Umbilical cord (tissue), 1 donor: ENCODE measurements at regions not wholly inside any gene's neighbourhood (a gene's known extent, or its start where the extent isn't known, plus 50 kb on each side); places are given as distances from the start of the nearest gene placed in this dataset.
"Not testable (repeated sequence)": the region's sequence is repeated elsewhere in the genome, so short reads cannot be mapped to it uniquely, and the experiment has no call there.

Experiments
- DNase-seq: peaks from one replicate; pipeline ENCODE4 v3.0.0-alpha.2; 2015; ENCODE audit warnings: low spot score

- not testable (repeated sequence) for DNase-seq
These were observed 195.3 kb downstream of the KLRB1 start for GRCh38 chr12:9412459-9412858.

- not testable (repeated sequence) for DNase-seq
These were observed 196.0 kb downstream of the KLRB1 start for GRCh38 chr12:9411616-9412268.

DNA sequence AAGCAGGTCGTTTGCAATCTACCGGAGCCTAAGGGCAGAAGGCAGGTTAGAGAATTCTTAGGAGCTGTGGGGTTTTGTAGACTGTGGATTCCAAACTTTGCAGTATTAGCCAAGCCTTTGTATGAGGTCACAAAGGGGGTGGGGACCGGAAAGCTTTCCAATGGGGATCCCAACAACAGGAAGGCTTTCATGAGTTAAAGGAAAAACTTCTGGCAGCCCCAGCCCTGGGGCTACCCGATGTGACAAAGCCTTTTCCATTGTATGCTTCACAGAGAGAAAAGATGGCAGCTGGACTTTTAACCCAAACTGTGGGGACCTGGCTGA lies 199.2 kb upstream of the PZP start:
- DNase-seq: not testable (repeated sequence)

GRCh38 chr12:9406564-9407424 lies 198.6 kb upstream of the PZP start:
- no peak for DNase-seq

- DNase-seq: no peak
These were observed 197.8 kb upstream of the PZP start for GRCh38 chr12:9405886-9406563.

DNA sequence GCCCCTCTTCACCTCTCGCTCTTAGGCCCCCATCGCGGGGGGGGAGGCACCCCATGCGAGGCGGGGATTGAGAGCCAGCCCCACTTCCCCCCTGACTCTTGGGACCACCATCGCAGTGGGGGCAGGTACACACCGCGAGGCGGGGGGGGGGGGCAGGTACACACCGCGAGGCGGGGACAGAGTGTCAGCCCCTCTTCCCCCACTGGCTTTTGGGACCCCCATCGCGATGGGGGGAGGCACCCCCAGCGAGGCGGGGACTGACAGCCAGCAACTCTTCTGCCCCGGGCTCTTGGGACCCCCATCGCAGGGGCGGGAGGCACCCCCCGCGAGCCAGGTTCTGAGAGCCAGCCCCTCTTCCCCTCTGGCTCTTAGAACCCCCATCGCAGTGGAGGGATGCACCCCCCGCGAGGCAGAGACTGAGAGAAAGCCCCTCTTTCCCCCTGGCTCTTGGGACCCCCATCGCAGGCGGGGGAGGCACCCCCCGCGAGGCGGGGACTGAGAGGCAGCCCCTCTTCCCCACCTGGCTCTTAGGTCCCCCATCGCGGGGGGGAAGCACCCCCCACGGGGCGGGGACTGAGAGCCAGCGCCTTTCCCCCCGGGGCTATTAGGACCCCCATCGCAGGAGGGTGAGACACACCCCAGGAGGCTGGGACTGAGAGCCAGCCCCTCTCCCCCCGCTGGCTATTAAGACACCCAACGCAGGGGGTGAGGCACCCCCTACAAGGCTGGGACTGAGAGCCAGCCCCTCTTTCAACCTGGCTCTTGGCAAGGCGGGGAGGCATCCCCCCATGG lies 196.5 kb upstream of the PZP start:
- no peak for DNase-seq

DNA sequence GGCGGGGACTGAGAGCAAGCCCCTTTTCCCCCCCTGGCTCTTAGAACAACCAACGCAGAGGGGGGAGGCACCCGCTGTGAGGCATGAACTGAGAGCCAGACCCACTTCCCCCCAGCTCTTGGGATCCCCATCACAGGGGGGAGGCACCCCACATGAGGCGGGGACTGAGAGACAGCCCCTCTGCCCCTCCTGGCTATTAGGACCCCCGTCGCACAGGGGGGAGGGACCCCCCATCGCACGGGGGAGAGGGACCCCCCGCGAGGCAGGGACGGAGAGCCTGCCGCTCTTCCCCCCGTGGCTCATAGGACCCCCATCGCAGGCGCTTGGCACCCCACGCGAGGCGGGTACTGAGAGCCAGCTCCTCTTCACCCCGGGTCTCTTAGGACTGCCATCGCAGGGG lies 195.8 kb upstream of the PZP start:
- no peak for DNase-seq

DNA sequence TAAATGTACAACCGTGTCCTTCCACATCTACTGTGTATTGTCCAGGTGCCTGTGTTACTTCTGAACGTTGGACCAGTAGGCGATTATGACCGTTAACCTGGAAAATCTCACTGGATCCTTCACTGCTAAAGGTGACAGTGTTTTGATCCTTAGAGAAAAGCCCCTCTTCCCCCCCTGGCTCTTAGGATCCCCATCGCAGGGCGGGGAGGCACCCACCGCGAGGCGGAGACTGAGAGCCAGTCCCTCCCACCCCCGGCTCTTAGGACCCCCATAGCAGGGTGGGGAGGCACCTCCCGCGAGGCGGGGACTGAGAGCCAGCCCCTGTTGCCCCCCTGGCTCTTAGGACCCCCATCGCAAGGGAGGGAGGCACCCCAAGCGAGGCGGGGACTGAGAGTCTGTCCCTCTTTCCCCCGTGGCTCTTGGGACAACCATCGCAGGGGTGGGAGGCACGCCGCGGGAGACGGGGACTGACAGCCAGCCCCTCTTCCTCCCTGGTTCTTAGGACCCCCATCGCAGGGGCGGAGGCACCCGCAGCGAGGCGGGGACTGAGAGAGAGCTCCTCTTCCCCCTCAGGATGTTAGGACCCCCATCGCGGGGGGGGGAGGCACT lies 194.3 kb upstream of the PZP start:
- not testable (repeated sequence) for DNase-seq

GRCh38 chr12:9396367-9396766 lies 188.2 kb upstream of the PZP start:
- not testable (repeated sequence) for DNase-seq

- not testable (repeated sequence) for DNase-seq
These were observed 187.0 kb upstream of the PZP start for GRCh38 chr12:9395220-9395619.

- no peak for DNase-seq
These were observed 184.6 kb upstream of the PZP start for GRCh38 chr12:9392842-9393241.

- DNase-seq: no peak
These were observed 183.6 kb upstream of the PZP start for GRCh38 chr12:9391815-9392214.

DNA sequence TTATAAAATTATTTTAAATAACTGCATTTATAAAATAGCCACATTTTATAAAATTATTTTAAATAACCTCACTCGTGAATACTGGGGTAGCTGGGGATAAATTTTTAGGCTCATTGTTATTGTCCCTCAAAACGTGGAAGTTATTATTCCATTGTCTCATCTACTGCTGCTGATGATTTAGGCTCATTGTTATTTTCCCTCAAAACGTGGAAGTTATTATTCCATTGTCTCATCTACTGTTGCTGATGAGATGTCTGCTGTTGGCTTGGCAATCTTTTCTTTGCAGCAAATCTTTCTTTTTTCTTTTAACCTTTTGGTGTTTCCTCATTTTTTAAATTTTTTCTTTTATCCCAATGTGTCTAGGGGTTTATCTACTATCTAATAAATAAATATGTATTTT lies 182.6 kb upstream of the PZP start:
- DNase-seq: no peak

DNA sequence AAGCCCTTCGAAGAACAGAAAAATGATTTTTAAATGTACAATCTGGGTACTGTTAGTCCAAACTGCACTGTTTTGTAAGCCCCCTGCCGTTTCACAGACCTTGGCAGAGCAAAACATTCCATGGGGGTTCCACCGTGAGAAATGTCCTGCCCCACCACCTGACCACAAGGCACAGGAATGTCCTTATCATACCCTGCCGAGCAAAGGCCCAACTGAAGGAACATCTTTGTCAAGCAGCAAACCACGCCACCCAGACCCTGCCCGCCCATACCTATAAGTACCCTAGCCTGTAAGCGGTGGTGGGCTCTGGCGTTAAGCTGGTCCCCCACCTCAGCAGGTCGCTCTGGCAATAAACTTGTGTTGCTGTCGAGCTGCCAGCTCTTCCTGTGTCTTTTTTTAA lies 181.6 kb upstream of the PZP start:
- no peak for DNase-seq

- DNase-seq: no peak
These were observed 180.2 kb upstream of the PZP start for GRCh38 chr12:9388379-9388778.

DNA sequence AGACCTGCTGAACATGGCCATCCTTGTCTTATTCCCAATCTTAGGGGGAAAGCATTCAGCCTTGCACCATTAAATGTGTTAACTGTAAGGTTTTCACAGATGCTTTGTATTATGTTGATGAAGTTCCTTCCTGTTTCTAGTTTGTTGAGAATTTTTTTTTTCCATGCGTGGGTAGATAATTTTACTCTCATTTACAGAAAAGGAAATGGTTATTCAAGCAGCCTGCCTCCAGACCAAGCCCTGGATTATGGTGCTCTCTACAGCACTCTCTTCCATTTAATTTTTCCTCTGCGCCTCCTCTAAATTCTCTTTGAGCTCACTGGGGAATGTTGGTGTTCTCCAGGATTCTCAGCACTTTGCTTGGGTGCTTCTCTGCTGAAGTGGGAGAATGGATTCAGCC lies 179.3 kb upstream of the PZP start:
- DNase-seq: no peak

- no peak for DNase-seq
These were observed 175.4 kb upstream of the PZP start for GRCh38 chr12:9383585-9383984.

DNA sequence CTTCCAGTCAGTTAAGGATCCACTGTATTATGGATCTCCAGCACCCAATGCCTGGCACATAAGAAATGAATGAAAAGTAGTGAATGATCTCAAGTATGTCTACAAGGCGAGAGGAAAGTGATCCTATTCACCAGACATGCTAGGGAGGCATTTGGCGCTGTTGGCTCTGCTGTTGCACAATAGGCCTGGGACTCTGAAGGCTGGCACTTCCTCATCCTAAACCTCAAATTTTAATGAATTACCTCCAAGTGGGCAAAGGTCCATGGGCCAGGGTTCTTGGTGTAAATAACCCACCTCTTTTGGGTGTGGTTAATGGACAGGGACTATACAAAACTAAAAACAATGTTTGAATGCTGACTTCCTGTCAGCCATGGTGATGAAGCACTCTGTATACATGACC lies 173.4 kb upstream of the PZP start:
- DNase-seq: no peak

- no peak for DNase-seq
These were observed 172.5 kb upstream of the PZP start for GRCh38 chr12:9380650-9381049.

GRCh38 chr12:9379023-9379742 lies 171.0 kb upstream of the PZP start:
- DNase-seq: no peak

DNA sequence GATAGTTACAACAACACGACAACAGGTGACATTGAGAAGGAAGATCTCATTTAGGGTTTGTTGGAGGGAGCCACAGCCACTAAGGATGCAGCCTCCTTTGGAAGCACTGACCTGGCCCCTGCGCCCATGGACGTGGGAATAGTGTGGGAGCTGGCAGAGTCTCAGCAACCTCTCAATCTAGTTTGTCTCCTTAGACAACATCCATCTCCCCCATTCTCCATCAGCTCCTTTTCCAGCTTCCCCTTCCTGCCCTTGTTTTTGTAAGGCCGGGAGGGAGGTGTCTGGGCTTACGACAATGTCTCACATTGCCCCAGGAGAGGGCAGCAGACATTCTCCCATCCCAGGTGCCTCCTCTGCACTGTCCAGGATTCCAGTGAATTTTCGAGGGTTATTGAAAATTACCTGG lies 170.2 kb upstream of the PZP start:
- peak; percentile 11 for DNase-seq
